Suprapubic skin (tissue), 4 donors: ENCODE measurements at regions not wholly inside any gene's neighbourhood (a gene's known extent, or its start where the extent isn't known, plus 50 kb on each side); places are given as distances from the start of the nearest gene placed in this dataset.

Experiments used
- DNase-seq, 2 donors: peaks; one replicate each; pipeline ENCODE4 v3.0.0-alpha.2; 2019; ENCODE audit warnings: low spot score in 2 of 2
- H3K27ac ChIP-seq: fragments of 200-600 bp; sonication (generic); one replicate; pipeline ENCODE4 v1.5.1; 2019
- H3K27me3 ChIP-seq: fragments of 200-600 bp; sonication (generic); one replicate; pipeline ENCODE4 v1.5.1; 2019
- H3K36me3 ChIP-seq: fragments of 200-600 bp; sonication (generic); one replicate; pipeline ENCODE4 v1.5.1; 2019
- H3K4me1 ChIP-seq: fragments of 200-600 bp; sonication (generic); one replicate; pipeline ENCODE4 v1.5.1; 2019
- H3K4me3 ChIP-seq: fragments of 200-600 bp; sonication (generic); one replicate; pipeline ENCODE4 v1.5.1; 2019; ENCODE audit warnings: mild to moderate bottlenecking
- H3K9me3 ChIP-seq: fragments of 200-600 bp; sonication (generic); one replicate; pipeline ENCODE4 v1.5.1; 2019
- EP300 ChIP-seq: sonication (generic); formaldehyde crosslinking; IDR thresholded peaks from one replicate; pipeline ENCODE4 v1.6.1; 2017; ENCODE audit warnings: antibody characterized with exemption
- POLR2A ChIP-seq, 2 donors: fragments of 450-650 bp; IDR thresholded peaks; one replicate each; pipeline ENCODE4 v1.6.1; 2017; ENCODE audit warnings: antibody characterized with exemption in 2 of 2, mild to moderate bottlenecking in 2 of 2, moderate library complexity in 2 of 2
- POLR2AphosphoS5 ChIP-seq, 3 donors: sonication (generic); formaldehyde crosslinking; IDR thresholded peaks; one replicate each; pipeline ENCODE4 v1.6.1; 2017; ENCODE audit warnings: antibody characterized with exemption in 3 of 3
- WGBS: methylation state at CpG from one replicate; pipeline ENCODE4 v1.1.5; 2018; 5-methylcytosine and 5-hydroxymethylcytosine counted together
- TF ChIP-seq, protein P1 (sequence below), 2 donors: fragments of 200-600 bp in 1 of 2; fragments of 450-650 bp in 1 of 2; sonication (generic) in 1 of 2; IDR thresholded peaks; one replicate each; pipeline ENCODE4 v1.5.1; 2016 to 2019; ENCODE audit warnings: antibody characterized with exemption in 2 of 2, mild to moderate bottlenecking in 1 of 2, moderate library complexity in 1 of 2

DNA sequence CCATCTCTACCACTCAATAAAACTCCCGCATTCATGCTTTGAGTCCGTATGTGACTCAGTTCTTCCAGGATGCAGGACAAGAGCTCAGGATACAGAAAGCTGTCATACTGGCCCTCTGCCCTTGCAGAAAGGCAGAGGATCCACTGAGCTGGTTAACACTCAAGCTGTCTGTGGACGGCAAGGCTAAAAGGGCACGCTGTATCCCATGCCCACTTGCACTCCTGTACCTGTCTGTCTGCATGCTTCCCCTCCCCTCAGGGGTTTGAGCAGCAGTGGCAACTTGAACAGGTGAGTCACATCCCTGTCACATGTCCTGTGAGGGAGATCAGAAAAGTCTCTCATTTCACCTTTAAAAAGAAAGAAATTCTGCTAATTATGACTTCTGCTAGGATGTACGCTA, 293.8 kb downstream of the HS3ST3B1 start:
- Histone ChIP-seq H3K9me3 (no peaks in the 10 kb centered on the region), H3K36me3 (no peaks in the 10 kb centered on the region), H3K4me1 (no peaks in the 10 kb centered on the region), H3K27ac (no peak overlapping the region), H3K27me3 (no peaks in the 10 kb centered on the region), H3K4me3 (no peak overlapping the region)
- 89% methylated on average over 5 of the region's 5 CpGs for WGBS
- DNase-seq, result no peak
- TF ChIP-seq POLR2AphosphoS5 (IDR thresholded peaks at IDR 0.05) (no peak), POLR2A (IDR thresholded peaks at IDR 0.05) (no peak), EP300 (no peak)
- TF ChIP-seq, protein P1, sequence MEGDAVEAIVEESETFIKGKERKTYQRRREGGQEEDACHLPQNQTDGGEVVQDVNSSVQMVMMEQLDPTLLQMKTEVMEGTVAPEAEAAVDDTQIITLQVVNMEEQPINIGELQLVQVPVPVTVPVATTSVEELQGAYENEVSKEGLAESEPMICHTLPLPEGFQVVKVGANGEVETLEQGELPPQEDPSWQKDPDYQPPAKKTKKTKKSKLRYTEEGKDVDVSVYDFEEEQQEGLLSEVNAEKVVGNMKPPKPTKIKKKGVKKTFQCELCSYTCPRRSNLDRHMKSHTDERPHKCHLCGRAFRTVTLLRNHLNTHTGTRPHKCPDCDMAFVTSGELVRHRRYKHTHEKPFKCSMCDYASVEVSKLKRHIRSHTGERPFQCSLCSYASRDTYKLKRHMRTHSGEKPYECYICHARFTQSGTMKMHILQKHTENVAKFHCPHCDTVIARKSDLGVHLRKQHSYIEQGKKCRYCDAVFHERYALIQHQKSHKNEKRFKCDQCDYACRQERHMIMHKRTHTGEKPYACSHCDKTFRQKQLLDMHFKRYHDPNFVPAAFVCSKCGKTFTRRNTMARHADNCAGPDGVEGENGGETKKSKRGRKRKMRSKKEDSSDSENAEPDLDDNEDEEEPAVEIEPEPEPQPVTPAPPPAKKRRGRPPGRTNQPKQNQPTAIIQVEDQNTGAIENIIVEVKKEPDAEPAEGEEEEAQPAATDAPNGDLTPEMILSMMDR (IDR thresholded peaks at IDR 0.05), result no peak

DNA sequence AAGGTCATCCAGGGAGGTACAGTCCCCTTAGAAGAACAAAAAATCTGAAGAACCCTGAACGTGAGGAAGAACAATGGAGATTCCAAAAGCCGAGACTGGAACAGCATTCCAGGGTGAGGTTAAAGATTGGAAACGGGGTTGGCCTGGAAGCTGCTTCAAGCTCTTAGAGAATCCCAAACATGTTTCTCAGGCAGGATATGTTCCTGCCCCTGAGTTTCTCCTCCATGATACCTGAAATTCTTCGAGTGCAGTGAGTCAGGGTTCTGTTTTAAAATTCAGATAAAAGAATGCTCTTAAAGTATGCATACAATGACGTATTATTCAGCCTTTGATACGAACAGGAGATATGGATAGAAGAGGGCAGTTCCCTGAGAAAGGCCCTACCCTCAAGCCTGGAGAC, 293.1 kb downstream of the HS3ST3B1 start:
- Histone ChIP-seq H3K36me3 (no peaks in the 10 kb centered on the region), H3K4me1 (no peaks in the 10 kb centered on the region), H3K9me3 (no peaks in the 10 kb centered on the region), H3K27me3 (no peaks in the 10 kb centered on the region), H3K4me3 (no peak overlapping the region), H3K27ac (no peak overlapping the region)
- 62% methylated on average over 6 of the region's 6 CpGs for WGBS
- DNase-seq, result no peak
- TF ChIP-seq POLR2A (IDR thresholded peaks at IDR 0.05) (no peak), EP300 (no peak), POLR2AphosphoS5 (IDR thresholded peaks at IDR 0.05) (no peak)
- TF ChIP-seq, protein P1 (IDR thresholded peaks at IDR 0.05), result no peak

DNA sequence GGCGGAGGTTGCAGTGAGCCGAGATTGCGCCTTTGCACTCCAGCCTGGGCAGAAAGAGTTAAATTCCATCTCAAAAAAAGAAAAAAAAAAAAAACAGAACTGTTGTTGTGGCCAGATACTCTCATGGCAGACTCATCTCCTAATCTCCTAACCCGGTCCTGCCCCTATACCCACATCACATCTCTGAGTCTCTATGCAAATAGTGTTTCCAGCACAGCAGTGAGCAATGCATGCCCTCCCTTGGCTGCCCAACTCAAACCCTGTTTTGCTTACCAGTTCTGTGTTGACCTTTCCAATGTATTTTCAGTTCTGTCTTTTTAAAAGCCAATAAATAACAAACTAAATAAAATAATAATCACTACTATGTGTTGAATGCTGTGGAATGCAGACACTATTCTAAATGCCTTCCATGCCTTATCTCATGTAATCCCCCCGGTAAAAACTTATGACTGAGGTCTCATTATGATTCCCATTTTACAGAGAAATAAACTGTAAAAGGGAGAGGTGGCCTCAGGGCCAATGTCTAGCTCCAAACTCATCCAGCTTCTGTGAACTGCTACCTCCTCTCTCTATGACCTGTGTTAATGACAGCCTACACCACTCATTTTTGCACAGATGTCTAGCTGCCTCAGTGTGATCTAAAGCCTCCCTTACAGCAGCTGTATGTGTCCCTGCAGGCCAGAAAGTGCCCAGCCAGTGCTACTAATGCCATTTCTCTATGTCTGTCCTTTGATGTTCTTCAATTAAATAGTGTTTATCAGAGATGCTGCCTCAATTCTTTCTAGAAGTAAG, 289.8 kb downstream of the HS3ST3B1 start:
- DNase-seq, result no peak
- WGBS, result 87% methylated on average over 5 of the region's 5 CpGs
- Histone ChIP-seq H3K27ac (no peak overlapping the region), H3K36me3 (no peaks in the 10 kb centered on the region), H3K27me3 (no peaks in the 10 kb centered on the region), H3K4me3 (no peak overlapping the region), H3K4me1 (no peaks in the 10 kb centered on the region), H3K9me3 (no peaks in the 10 kb centered on the region)
- TF ChIP-seq, protein P1 (IDR thresholded peaks at IDR 0.05), result no peak
- TF ChIP-seq EP300, result no peak

DNA sequence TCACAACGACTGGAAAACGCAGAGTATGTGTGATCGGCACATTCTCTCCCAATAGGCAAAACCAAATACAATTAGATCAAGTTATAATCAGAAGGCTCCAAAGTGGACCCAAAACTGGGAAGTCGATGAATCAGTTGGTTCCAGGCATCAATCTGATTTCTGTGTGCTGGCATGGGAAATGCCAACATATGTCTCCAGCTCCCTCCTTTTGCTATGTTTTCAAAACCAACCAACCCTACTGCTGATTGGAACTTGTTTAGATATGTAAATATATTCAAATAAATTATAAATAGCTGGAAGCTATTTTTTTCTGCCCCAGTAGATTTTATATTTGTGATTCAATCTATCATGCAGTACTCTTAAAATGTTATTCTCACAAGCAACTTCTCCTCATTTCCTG, 284.2 kb downstream of the HS3ST3B1 start:
- TF ChIP-seq POLR2AphosphoS5 (IDR thresholded peaks at IDR 0.05), result no peak
- TF ChIP-seq POLR2A (IDR thresholded peaks at IDR 0.05), result no peak
- TF ChIP-seq, protein P1 (IDR thresholded peaks at IDR 0.05), result no peak
- TF ChIP-seq EP300, result no peak
- Histone ChIP-seq H3K36me3 (no peaks in the 10 kb centered on the region), H3K9me3 (no peaks in the 10 kb centered on the region), H3K27ac (no peak overlapping the region), H3K27me3 (no peaks in the 10 kb centered on the region), H3K4me1 (peaks cover under 1% of the 10 kb centered on the region), H3K4me3 (no peak overlapping the region)
- no peak for DNase-seq
- 91% methylated on average over 4 of the region's 4 CpGs for WGBS

DNA sequence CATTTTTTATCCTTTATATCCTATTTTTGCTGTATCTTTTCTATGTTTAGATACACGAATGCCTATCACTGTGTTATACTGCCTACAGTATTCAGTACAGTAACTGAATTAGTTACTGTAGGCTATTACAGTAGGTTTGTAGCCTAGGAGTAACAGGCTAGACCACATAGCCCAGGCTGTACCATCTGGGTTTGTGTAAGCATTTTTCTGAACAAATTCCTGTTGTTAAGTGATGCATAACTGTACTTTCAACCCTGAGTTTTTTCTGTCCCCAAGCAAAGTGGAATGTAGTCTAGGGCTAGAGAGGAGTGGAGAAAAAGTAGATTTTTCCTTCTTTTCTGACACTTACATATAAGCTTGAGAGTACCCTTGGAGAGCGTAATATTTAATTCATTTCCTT, 282.1 kb downstream of the HS3ST3B1 start:
- H3K4me1 ChIP-seq, result peaks cover 2% of the 10 kb centered on the region
- H3K9me3 ChIP-seq, result no peaks in the 10 kb centered on the region
- no peaks in the 10 kb centered on the region for H3K27me3 ChIP-seq
- 98% methylated on average over 2 of the region's 2 CpGs for WGBS
- no peaks in the 10 kb centered on the region for H3K36me3 ChIP-seq
- H3K27ac ChIP-seq, result no peak overlapping the region
- H3K4me3 ChIP-seq, result no peak overlapping the region
- no peak for DNase-seq
- TF ChIP-seq, protein P1 (IDR thresholded peaks at IDR 0.05), result no peak
